Renal cortical epithelial cell (primary cell): ENCODE measurements at regions not wholly inside any gene's neighbourhood (a gene's known extent, or its start where the extent isn't known, plus 50 kb on each side); places are given as distances from the start of the nearest gene placed in this dataset.

Source experiments
- DNase-seq: peaks from one replicate; pipeline ENCODE4 v3.0.0-alpha.2; 2011; ENCODE audit warnings: low read depth

DNA sequence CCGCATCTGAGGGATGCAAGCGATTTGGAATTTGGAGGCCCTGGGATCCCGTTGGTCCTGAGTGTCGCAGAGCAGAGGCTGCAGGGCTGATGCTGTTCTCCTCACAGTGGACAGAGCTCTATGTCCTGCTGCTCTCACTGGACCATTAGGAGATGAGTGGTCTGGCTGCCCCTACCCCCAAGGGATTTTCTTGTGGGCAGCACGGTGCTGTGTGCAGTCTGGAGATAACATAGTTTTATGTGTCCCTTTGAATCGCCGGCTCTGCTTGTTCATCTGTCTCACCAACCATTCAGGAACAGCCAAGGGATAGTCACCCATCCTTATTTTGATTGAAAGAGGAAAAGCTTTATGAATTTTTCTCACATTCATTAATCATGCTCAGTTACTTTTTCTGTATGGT, 49.9 kb downstream of the CHRM3 start:
- no peak for DNase-seq

DNA sequence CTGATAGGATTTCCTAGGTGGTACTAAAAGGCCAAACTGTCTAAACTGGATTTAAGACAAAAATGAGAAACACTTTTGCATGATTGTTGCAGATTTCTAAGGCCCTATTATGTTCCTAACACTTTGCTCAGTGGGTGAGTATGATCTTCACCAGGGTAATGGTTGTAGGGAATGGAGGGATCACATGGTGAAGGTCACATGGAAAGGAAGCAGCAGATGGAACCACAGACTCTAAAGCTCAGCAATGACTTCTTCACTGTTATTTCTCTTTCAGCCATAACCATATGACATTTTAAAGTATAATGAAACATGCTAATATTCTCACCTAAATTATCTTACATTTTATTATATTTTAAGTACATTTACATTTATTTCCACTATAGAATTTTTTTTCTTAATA, 51.5 kb downstream of the CHRM3 start:
- no peak for DNase-seq

DNA sequence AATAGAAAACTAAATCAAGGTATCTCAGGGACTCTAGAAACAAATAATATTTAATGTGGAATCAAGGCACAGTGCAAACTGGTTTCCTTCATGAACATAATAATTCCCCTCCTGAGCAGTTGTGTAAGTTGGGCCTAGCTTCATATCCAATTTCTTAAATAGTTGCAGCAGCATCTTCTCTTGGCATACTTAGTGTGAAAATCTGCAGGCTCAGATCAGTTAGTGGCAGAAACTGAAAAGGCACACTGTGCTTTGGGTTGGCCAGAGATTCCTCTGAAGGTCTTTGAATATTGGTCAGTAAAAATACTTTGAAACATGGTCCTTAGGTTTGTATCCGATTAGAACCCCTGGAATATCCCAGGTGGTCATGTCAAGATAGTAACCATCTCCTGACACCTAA, 52.5 kb downstream of the CHRM3 start:
- DNase-seq, result no peak

DNA sequence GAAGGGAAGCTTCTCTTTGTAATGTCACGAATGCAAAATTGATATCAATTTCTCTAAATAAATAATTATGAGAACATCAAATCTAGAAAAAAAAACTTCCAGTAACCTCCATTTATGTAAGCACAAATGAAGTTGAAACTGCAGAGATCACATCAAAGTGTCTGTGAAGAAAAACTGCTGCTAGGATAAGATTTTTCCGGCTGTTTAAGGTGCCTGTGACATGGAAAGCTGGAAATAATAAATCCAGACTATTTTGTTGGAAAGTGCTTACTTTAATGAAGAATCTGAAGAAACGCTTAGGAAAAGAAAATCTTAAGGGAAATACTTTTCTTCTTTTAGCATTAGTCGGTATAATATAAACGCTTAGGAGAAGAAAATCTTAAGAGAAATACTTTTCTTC, 57.0 kb downstream of the CHRM3 start:
- DNase-seq, result no peak

DNA sequence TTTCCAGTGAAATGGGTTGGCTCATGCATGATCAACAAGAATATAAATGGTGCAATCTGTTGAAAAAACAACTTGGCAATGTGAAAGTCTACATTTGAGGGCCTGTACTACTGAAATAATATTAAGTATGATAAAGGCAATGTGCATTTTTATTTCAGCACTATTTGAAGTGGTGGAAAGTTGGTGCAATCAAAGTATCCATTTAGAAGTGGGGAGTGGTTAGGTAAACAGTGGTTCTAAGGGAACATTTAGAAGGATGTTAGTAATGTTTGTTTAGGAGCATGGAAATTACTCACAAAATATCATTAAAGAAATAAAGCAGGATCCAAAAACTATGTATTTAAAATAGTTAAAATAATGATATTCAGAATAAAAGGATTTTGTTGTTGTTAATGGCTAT, 60.2 kb downstream of the CHRM3 start:
- no peak for DNase-seq

DNA sequence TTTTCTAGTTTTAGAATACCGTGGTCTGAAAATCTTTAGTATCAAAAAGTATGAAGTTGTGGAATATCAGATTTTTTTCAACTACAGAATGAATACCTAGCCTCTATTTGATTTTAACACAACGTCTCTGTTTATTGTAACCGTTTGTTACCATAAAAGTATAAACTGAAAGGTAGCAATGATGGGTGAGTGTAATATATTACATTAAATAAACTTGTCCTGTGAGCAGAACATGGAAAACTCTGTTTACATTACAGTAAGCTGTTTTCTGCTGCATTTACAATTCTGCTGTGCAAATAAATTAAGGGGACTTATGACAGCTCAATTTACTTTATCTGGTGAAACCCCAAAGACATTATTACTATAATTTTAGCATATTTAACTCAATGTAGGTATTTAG, 62.5 kb downstream of the CHRM3 start:
- no peak for DNase-seq

DNA sequence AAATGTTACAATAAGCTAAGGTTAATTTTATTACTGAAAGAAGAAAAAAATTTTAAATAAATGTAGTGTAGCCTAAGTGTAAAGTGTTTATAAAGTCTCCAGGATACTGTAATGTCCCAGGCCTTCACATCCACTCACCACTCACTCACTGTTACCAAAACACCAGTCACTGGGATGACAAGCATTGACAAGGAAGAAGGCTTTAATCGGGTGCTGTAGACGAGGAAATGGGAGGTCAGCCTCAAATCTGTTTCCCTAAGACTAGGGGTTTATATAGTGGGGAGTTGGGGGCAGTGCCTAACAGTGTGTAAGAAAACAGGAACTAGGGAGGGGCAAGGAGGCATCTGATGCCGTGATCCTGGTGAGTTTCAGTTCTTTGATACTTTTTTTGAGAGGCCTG, 69.4 kb downstream of the CHRM3 start:
- no peak for DNase-seq

DNA sequence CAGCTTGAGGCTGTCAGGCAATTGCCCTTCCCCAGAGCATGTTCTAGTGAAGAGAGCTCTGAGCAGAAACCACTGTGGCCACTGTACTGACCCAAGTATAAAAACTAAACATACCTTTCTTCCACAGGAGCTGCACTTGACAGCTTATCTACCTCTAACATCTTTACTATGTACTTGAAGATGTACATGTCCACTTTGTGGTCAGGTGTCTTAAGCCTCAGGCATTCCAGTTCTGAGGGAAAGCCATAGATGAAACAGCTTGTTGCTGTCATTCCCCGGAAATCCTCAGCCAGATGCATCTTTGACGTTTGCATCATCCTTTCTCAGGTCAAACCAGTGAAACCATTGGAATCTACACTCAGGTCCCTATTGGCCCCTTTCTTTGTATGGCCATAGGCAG, 70.4 kb downstream of the CHRM3 start:
- DNase-seq, result no peak

DNA sequence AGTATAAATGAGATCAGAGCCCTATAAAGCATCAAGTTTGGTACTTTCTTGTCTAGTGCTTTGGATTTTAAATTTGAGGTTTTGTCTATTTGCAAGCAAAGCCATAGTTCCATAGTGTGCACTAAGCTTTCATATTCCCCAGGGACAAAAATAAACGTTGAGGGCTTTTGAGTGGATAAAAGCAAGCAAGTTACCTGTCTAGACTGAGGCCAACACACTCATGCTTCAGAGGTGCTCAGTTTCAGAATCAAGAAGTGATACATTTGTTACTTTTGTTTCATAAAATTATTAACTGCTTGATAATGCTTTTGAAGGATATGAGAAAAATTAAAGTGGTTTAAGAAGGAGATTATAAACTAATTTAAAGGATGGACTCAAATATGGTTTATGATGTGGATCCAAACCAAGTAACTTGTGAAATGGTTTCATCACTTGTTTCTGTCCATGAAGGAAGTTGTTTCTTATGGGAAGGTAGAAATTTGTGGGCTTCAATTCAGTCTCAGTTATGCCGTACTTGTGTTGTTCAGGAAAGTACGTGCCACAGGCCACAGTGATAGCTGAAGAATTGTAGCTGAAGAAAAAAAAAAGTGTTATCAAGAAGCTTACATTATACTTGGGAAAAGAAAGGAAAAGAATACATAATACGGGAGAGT, 71.2 kb downstream of the CHRM3 start:
- no peak for DNase-seq

DNA sequence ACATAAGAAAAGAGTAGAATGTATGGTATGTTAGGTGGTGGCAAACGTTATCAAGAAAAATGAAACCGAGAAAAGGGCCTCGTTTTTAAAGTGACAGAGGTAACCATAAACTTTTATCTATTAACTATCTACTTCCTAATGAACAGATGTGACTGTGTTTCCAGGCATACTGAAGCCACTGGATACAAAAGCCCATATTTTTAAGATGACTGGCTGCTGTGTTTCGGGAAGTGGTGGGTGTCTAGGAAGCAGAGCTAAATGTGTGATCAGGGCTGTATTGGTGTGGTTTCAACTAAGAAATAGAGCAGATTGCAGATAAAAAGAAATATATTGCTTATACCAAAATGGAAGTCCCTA, 71.8 kb downstream of the CHRM3 start:
- no peak for DNase-seq

DNA sequence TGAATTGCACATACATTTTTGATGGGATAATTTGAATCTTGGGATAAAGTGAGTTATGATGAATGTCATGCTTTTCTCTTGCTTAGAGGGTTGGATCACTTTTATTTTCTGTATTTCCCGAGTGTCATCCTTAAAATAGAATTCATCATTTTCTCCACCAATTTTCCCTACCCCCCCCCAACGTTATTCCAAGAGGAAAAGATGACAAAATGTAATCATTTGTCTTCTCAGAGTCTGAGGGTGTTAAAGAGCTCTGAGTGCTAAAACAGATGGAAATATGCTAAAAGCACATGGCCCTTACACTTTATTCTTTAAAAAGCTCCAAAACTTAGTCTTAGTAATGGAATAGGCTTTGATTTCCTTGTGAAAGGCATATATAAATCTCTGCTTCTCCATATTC, 81.4 kb downstream of the CHRM3 start:
- DNase-seq, result no peak

DNA sequence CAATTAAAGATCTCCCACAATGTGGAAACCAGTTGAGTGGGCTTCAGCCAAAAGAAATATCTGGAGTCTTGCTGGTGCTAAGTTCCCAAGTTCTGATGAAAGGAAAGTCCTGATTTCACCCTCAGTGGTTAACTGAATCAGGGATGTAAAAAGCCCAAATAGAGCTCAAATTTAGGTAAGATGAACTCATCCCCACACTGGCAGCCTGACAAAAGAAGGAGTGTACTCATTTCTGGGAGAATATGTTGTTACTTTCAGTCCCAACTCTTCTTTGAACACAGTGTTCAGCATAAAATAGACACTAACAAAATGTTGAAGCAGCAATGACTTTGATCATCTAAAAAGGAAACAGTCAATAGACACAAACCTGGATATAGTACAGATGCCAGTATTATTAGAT, 91.7 kb downstream of the CHRM3 start:
- no peak for DNase-seq

DNA sequence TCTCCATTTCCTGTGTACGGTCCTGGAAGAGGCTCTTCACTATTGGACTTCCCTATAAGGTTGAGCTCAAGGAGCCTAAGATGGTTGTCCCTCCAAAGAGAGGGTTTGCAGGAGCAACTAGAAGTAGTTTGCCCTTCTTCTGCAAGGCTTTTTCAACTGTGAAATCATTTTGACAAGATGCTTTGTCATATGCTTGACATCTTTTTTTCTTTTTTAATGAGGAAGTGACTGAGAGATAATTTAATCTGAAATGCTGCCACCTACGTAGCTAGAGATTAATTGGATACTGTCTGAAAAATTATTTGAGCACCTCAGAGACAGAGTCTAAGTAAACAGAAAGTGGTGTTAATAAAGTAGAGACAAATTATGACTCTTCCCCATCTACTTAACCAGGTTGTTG, 97.0 kb downstream of the CHRM3 start:
- DNase-seq, result no peak

DNA sequence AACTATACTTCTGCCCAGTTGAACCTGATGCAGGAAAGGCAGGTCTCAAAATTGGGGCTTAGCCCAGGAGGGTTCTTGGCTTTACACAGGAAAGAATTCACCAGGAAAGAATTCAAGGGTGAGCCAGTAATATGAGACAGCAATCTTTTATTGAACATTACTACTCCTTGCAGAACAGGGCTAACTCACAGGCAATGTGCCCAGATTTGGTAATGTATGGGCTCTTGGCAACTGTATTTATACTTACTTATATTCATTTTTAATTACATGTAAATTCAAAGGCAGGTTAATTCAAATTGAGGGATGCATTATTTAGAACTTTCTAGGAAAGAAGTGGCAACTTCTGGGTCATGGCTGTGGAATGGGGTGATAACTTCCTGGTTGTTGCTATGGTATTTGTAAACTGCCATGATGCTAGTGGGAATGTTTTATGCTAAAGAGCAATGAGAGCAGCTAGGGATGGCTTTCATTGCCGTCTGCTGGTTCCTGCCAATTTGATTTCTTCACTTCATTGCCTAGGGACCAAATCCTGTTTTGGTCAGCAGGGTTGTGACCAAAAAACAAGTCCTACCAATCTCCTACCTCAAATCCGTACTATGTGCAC, 107.5 kb downstream of the CHRM3 start:
- DNase-seq, result no peak

DNA sequence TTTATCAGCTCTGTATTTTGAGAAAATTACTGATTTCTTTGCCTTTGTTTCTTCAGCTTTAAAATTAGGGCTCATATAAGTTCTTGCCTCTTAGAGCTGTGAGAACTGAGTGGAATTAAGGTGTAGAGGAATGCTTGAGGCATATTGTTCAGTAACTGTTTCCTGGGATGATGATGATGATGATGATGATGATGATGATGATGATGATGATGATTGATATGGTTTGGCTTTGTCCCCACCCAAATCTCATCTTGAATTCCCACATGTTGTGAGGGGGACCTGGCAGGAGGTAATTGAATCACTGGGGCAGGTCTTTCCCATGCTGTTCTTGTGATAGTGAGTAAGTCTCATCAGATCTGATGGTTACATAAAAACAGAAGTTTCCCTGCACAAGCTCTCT, 118.7 kb downstream of the CHRM3 start:
- DNase-seq, result no peak

DNA sequence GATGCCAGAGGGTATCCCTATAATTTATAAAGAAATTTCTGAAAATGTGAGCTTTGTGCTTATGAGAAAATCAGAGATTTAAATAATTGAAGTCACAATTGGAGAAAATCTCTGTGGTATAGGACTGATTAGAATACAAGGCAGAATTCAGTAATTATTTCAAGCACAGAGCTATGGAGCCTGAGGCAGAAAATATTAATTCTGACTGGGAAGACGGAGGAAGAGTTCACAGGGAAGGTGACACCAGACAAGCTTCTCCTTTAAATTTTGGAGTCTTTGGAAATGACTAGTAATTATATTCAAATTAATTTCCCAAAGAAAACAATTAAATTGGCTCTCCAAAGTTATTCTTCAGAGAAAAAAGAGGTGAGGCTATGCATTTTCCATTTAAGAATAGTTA, 121.5 kb downstream of the CHRM3 start:
- DNase-seq, result no peak

DNA sequence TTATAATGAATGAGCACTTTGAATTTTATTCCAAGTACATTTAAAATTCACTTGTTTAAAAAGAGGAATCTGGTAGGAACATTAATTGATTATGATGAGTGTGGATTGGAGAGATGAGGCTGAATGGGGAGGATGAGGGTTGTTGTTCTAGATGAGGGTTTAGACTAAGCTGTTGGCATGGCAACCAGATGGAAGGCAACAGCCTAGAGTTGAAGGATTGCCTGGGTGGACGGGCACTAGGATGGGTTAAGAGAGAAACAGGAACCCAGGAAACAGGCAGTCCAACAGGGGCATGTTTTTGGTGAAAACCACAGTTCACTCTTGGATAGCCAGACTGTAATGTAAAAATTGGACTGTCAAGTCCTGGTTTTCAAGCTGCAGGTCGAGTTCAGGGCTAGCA, 125.5 kb downstream of the CHRM3 start:
- no peak for DNase-seq

DNA sequence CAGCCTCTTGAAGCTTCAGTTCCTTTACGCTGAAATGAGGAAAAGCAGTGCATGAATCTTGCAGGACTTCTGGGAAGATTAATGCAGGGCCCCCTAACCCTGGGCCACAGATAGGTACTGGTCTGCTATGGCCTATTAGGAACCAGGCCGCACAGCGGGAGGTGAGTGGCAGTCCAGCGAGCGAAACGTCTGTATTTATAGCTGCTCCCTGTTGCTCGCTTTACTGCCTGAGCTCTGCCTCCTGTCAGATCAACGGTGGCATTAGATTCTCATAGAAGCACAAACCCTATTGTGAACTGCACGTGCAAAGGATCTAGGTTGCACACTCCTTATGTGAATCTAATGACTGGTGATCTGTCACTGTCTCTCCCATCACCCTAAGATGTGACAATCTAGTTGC, 130.2 kb downstream of the CHRM3 start:
- DNase-seq, result no peak

DNA sequence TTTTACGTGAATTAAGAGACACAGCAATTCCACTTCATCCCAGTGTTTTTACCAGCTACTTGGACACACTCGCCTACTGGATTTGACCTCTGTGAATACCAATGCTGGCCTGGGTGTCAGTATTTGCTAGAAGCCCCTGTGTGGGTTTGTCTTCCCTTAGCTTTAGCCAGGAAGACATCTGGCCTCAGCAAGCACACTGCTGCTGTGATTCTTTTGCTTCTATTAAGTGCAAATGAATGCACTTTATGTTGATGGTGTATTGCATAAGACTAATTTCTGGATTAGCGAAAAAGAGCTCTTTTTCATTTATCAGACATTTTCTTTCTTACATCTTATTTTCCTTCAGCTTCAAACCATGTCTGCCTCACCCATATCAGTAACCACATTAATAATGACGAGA, 140.0 kb downstream of the CHRM3 start:
- DNase-seq, result no peak

DNA sequence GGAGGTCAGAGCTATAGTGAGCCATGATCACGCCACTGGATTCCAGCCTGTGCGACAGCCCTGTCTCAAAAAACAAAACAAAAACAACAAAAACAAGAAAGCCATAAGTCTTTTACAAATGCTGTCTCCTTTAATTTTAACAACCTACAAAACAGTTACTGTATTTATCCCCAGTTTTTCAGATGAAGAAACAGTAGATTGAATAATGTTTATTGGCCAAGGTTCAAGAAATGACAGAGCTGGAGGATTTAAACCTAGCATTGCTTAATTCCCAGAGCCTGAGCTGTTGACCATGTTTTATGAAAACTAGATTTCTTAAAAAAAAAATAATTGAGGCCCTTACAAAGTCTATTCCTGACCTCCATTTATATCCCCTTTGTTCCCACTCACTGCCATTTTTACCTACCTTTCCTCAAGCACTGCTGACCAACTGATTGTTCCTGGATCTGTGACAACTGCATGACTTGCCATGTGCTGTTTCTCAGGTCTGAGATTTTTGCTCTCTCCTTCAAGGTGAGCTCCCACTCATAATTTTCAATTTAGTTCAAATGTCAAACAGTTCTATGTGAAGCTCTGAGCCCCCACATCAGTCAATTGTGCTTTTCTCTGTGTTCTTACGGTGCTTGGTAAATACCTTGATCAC, 140.8 kb downstream of the CHRM3 start:
- DNase-seq, result no peak

DNA sequence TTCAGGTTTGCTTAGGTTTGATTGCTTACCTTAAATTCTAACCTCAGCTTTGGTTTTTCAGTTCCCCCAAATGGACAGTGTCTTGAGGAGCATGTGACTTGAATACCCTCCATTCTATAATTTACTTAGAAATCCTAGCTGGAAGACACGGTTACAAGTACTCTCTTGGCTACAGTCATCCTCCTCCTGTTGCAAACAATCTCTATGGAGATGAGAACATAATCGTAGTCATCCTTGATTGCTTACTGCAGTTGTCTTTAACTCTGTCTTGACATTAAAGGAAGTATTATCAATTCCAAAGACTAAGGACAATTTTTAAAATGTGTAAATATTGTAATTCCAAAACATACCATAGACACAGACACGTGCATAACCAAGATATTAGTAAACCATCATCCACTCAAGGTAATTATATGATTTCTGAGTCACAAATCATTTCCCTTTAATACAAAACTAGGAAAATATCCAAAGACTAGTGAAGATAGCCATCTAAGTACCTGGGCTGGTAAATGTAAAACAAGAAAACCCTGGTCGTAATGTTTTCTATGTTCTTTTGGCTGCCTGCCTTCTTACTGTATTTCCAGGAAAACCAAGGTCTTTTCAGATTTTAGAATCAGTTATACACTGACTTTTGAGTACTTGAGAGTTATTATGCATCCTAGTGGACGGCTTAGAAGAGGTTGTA, 149.9 kb downstream of the CHRM3 start:
- DNase-seq, result no peak

DNA sequence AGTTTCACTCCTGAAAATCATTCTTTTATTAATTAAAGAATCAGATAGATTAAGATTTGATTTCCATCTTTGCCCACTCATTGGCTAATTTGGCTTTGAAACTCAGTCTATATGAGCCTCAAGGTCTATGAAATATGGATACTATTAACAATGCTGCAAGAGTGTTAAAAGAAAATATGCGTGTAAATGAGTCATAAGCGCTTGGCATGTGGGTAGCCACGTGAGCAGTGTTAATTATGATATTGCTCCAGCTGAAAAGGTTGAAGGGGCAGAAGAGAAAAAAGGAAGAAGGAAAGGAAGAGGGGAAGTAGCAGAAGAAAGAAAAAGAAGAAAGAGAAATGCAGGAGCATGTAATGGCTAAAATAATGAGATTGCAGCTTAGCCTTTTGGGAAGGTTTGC, 151.4 kb downstream of the CHRM3 start:
- no peak for DNase-seq

DNA sequence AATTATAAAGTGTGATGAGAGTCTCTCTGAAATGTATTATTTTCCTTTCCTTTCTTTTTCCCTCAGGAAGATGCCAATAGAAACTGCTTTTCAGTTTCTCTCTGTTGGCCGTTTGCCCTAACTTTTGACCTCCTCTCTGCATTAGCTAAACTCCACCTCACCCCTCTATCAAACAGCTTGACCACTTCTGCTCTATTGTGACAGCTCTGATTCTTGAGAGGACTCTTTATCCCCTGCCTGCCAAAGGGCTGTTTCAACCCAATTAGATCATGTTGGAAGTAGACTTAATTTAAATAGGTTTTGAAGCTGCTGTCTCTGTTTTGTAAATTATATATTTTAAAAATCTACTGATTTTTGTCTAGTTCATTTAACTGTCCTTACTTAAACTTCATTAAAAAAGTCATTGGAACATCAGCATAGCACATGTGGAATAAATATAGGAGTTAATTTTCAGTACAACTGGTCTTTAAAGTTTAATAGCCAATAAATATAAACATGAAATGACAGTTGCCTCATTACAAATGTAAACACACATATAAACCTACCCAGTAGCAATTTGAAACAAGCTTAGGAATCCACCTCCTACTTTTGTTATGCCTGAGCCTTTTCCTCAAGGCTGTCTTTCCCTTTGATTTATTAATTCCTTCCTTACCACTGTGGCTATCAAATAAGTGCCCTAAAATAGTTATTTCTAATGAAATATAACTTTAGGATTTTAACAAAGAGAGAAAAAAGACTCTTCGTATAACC, 152.0 kb downstream of the CHRM3 start:
- DNase-seq, result no peak
